ENCODE measurements at regions not wholly inside any gene's neighbourhood (a gene's known extent, or its start where the extent isn't known, plus 50 kb on each side); places are given as distances from the start of the nearest gene placed in this dataset.

DNA sequence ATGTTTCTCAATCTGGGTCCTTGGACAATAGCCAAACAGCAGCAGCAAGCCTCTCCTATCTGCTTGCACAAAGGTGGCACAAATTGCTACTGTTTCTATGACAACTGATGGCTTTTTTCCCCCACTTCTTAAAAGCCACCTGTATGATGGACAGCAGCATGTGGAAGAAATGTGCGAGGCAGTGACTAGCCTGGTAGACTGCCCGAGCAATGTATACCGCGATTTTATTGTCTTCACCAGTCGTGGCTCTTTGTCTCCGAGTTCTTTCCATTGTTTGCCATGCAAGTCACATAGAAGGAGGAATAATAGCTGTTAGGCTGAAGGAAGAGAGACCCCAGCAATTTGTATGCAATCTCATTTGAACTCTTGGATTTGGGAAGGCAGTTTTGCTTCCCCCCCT is 79.4 kb downstream of the S1PR1 start:
- Mint-ChIP-seq H3K36me3 (ENCODE audit: unreplicated experiment) (no peaks in the 10 kb centered on the region), H3K27ac (ENCODE audit: unreplicated experiment) (no peak overlapping the region), H3K4me3 (ENCODE audit: unreplicated experiment) (no peak overlapping the region), H3K9me3 (ENCODE audit: unreplicated experiment) (no peaks in the 10 kb centered on the region), H3K4me1 (ENCODE audit: unreplicated experiment) (no peaks in the 10 kb centered on the region), H3K27me3 (ENCODE audit: unreplicated experiment) (peaks cover 42% of the 10 kb centered on the region)
- TF ChIP-seq, protein P1, sequence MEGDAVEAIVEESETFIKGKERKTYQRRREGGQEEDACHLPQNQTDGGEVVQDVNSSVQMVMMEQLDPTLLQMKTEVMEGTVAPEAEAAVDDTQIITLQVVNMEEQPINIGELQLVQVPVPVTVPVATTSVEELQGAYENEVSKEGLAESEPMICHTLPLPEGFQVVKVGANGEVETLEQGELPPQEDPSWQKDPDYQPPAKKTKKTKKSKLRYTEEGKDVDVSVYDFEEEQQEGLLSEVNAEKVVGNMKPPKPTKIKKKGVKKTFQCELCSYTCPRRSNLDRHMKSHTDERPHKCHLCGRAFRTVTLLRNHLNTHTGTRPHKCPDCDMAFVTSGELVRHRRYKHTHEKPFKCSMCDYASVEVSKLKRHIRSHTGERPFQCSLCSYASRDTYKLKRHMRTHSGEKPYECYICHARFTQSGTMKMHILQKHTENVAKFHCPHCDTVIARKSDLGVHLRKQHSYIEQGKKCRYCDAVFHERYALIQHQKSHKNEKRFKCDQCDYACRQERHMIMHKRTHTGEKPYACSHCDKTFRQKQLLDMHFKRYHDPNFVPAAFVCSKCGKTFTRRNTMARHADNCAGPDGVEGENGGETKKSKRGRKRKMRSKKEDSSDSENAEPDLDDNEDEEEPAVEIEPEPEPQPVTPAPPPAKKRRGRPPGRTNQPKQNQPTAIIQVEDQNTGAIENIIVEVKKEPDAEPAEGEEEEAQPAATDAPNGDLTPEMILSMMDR (IDR thresholded peaks at IDR 0.05), result no peak
- no peak for DNase-seq (ENCODE audit: extremely low spot score, unreplicated experiment)

DNA sequence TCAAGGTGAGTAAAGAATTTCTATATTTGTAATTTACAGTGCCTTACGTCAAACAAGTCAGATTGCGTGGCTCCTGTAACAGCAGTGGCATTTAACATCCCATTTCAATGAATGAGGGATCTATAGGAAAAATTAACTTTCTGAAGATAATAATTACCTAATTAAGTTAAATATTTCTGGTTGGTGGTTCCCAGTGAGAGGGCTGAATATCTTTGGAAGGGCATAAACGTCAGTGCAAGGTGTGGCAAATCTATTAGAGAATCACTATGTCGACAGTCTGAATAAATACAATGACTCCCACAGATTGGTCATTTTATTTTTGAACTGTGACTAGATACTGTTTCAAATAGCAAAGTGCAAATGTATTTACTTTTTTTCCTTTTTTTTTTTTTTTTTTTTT is 80.0 kb downstream of the S1PR1 start:
- TF ChIP-seq, protein P1 (IDR thresholded peaks at IDR 0.05), result no peak
- Mint-ChIP-seq H3K27me3 (ENCODE audit: unreplicated experiment) (peaks cover 37% of the 10 kb centered on the region), H3K9me3 (ENCODE audit: unreplicated experiment) (no peaks in the 10 kb centered on the region), H3K36me3 (ENCODE audit: unreplicated experiment) (no peaks in the 10 kb centered on the region), H3K4me1 (ENCODE audit: unreplicated experiment) (no peaks in the 10 kb centered on the region), H3K4me3 (ENCODE audit: unreplicated experiment) (no peak overlapping the region), H3K27ac (ENCODE audit: unreplicated experiment) (no peak overlapping the region)
- DNase-seq (ENCODE audit: extremely low spot score, unreplicated experiment), result no peak

DNA sequence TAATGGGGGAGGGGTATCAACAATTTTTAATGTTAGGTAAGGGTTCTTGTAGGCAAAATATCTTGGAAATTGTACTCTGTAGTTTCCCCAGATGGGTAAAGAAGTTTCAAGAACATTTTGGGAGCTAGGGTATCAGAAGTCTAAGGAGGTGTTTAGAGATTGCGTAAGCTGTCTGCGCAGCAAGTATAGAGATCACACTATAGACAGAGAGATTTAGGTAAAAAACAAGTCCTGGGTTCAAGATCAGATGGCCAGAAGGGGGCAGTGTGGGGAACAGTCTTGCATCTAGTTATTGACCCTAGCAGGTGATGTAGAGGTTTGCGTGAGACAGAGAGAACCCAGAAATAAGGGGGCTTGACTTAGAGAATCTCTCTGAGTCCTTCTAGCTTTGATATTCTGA is 80.8 kb downstream of the S1PR1 start:
- Mint-ChIP-seq H3K4me3 (ENCODE audit: unreplicated experiment) (no peak overlapping the region), H3K36me3 (ENCODE audit: unreplicated experiment) (no peaks in the 10 kb centered on the region), H3K4me1 (ENCODE audit: unreplicated experiment) (no peaks in the 10 kb centered on the region), H3K27ac (ENCODE audit: unreplicated experiment) (no peak overlapping the region), H3K27me3 (ENCODE audit: unreplicated experiment) (peaks cover 34% of the 10 kb centered on the region), H3K9me3 (ENCODE audit: unreplicated experiment) (no peaks in the 10 kb centered on the region)
- TF ChIP-seq, protein P1 (IDR thresholded peaks at IDR 0.05), result no peak
- no peak for DNase-seq (ENCODE audit: extremely low spot score, unreplicated experiment)

DNA sequence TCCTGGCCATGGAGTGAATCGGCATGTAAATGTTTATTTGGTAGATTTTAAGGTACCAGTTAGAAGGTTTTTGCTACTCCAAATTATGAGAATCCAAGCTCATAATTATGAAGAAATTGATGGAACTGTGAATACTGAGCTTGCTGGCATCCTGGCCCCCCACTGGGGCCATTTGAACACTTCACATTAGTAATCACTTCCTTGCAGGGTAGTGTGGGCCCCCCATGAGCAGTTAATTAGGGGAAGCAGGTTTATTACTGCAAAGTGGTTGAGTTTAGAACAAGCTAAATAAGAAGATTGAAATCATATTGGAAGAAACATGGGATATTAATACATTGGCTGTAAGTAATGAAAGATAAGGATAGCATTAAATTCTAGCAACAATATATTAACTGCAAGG is 86.7 kb downstream of the S1PR1 start:
- H3K36me3 Mint-ChIP-seq (ENCODE audit: unreplicated experiment), result no peaks in the 10 kb centered on the region
- no peaks in the 10 kb centered on the region for H3K9me3 Mint-ChIP-seq (ENCODE audit: unreplicated experiment)
- no peaks in the 10 kb centered on the region for H3K4me1 Mint-ChIP-seq (ENCODE audit: unreplicated experiment)
- no peak overlapping the region for H3K4me3 Mint-ChIP-seq (ENCODE audit: unreplicated experiment)
- peaks cover 21% of the 10 kb centered on the region for H3K27me3 Mint-ChIP-seq (ENCODE audit: unreplicated experiment)
- TF ChIP-seq, protein P1 (IDR thresholded peaks at IDR 0.05), result no peak
- no peak overlapping the region for H3K27ac Mint-ChIP-seq (ENCODE audit: unreplicated experiment)
- no peak for DNase-seq (ENCODE audit: extremely low spot score, unreplicated experiment)

DNA sequence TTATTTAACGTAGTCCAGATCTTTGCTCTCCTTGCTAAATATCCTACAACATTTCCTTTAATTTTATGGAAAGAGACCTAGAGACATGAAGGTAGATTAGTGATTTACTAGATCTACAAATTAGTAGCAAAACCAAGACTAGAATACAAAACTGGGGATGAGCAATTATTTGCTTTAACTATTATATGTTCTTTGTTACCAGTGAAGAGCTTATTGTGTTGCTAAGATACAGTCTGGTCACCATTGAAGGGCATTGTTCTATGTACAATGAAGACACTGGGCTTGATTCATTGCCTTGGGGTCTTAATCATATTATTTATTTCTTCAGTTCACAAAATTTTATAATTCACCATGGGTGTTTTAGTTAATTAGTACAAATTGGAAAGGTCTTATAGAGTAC is 88.3 kb downstream of the S1PR1 start:
- TF ChIP-seq, protein P1 (IDR thresholded peaks at IDR 0.05), result no peak
- Mint-ChIP-seq H3K4me1 (ENCODE audit: unreplicated experiment) (no peaks in the 10 kb centered on the region), H3K4me3 (ENCODE audit: unreplicated experiment) (no peak overlapping the region), H3K27me3 (ENCODE audit: unreplicated experiment) (peaks cover 21% of the 10 kb centered on the region), H3K27ac (ENCODE audit: unreplicated experiment) (no peak overlapping the region), H3K36me3 (ENCODE audit: unreplicated experiment) (no peaks in the 10 kb centered on the region), H3K9me3 (ENCODE audit: unreplicated experiment) (no peaks in the 10 kb centered on the region)
- DNase-seq (ENCODE audit: extremely low spot score, unreplicated experiment), result no peak

Data from osteocyte (in vitro differentiated cells).